ENCODE measurements at regions not wholly inside any gene's neighbourhood (a gene's known extent, or its start where the extent isn't known, plus 50 kb on each side); places are given as distances from the start of the nearest gene placed in this dataset.

GRCh38 chr7:156554488-156554887 is 86.1 kb upstream of the RNF32 start:
- no peak for DNase-seq (ENCODE audit: low read depth)
- TF ChIP-seq CTCF (IDR thresholded peaks at IDR 0.05; ENCODE audit: low read depth, low read length, missing control alignments), result no peak
- in situ Hi-C loops (cut with HindIII; ENCODE audit: low sequenced_read_pairs), result no loop called here
- no peak overlapping the region for H3K4me3 ChIP-seq (ENCODE audit: low read depth, low read length)

GRCh38 chr7:156549636-156550035 is 90.9 kb upstream of the RNF32 start:
- DNase-seq (ENCODE audit: low read depth), result no peak
- no peak for TF ChIP-seq CTCF (IDR thresholded peaks at IDR 0.05; ENCODE audit: low read depth, low read length, missing control alignments)
- H3K4me3 ChIP-seq (ENCODE audit: low read depth, low read length), result no peak overlapping the region
- in situ Hi-C loops (cut with HindIII; ENCODE audit: low sequenced_read_pairs), result no loop called here

GRCh38 chr7:156547884-156548561 is 92.6 kb upstream of the RNF32 start:
- in situ Hi-C loops (cut with HindIII; ENCODE audit: low sequenced_read_pairs), result no loop called here
- H3K4me3 ChIP-seq (ENCODE audit: low read depth, low read length), result no peak overlapping the region
- DNase-seq (ENCODE audit: low read depth), result no peak

GRCh38 chr7:156545979-156546378 is 94.6 kb upstream of the RNF32 start:
- no peak for TF ChIP-seq CTCF (IDR thresholded peaks at IDR 0.05; ENCODE audit: low read depth, low read length, missing control alignments)
- no peak overlapping the region for H3K4me3 ChIP-seq (ENCODE audit: low read depth, low read length)
- in situ Hi-C loops (cut with HindIII; ENCODE audit: low sequenced_read_pairs), result no loop called here

More at GRCh38 chr7:156547884-156548561, 92.6 kb upstream of the RNF32 start:
- no peak for TF ChIP-seq CTCF (IDR thresholded peaks at IDR 0.05; ENCODE audit: low read depth, low read length, missing control alignments)

GRCh38 chr7:156544919-156545715 is 95.5 kb upstream of the RNF32 start:
- in situ Hi-C loops (cut with HindIII; ENCODE audit: low sequenced_read_pairs), result no loop called here

More at GRCh38 chr7:156545979-156546378, 94.6 kb upstream of the RNF32 start:
- no peak for DNase-seq (ENCODE audit: low read depth)

More at GRCh38 chr7:156544919-156545715, 95.5 kb upstream of the RNF32 start:
- no peak for DNase-seq (ENCODE audit: low read depth)
- no peak for TF ChIP-seq CTCF (IDR thresholded peaks at IDR 0.05; ENCODE audit: low read depth, low read length, missing control alignments)
- no peak overlapping the region for H3K4me3 ChIP-seq (ENCODE audit: low read depth, low read length)

Measured in astrocyte of the cerebellum (primary cell).